ENCODE measurements at regions not wholly inside any gene's neighbourhood (a gene's known extent, or its start where the extent isn't known, plus 50 kb on each side); places are given as distances from the start of the nearest gene placed in this dataset.

DNA sequence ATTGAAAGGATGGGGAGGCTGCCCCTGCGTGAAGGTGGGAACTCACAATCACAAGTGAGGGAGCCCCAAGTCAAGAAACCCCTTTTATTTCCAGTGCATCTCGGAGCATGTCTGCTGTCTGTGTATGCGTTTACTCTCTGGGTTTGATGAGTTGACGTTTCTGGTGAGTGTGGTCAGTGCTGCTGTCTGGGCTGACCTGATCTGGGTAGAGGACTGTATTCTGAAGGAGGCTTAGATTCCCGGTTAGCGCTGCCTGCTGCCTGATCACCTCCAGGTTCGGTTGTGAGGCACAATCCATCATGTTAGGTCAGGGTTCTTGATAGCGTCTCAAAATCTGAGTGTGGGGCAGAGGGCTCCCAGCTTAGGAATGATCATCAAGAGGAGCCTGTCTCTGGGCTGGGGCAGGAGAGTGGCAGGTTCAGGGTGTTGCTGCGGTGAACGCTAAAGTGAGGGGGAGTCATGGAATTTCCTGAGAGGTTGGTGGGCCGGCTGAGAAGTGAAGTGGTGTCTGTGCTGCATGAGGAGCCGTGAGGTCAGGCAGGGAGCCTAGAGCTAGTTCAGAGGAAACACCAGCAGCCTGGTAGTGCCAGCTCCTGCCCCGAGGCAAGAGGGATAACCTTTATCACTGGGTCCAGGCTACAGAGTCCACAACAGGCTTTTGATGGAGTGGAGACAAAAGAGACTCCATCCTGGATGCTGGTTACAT, 225.3 kb upstream of the CST7 start:
- no peak for TF ChIP-seq POLR2A (IDR thresholded peaks at IDR 0.05; ENCODE audit: low read length)
- TF ChIP-seq GATA1 (IDR thresholded peaks at IDR 0.05; ENCODE audit: low read depth, low read length), result no peak

Measured in erythroblast (primary cell).